Thymus (tissue), 11 donors: ENCODE measurements at regions not wholly inside any gene's neighbourhood (a gene's known extent, or its start where the extent isn't known, plus 50 kb on each side); places are given as distances from the start of the nearest gene placed in this dataset.

Source experiments
- DNase-seq, 9 donors: peaks; one replicate each; pipeline ENCODE4 v3.0.0-alpha.2; 2013; ENCODE audit warnings: low spot score in 9 of 9, low read depth in 6 of 9, missing footprints in 1 of 9
- H3K27ac ChIP-seq, 2 donors: one replicate each; pipeline ENCODE4 v1.5.1; 2013; ENCODE audit warnings: control low read depth in 1 of 2, low read depth in 1 of 2, low read length in 1 of 2, mild to moderate bottlenecking in 1 of 2, moderate library complexity in 1 of 2
- H3K27me3 ChIP-seq, 2 donors: one replicate each; pipeline ENCODE4 v1.5.1; 2013; ENCODE audit warnings: low read length in 1 of 2; ENCODE audit not compliant: control insufficient read depth in 2 of 2, insufficient read depth in 1 of 2
- H3K36me3 ChIP-seq, 2 donors: one replicate each; pipeline ENCODE4 v1.5.1; 2013; ENCODE audit warnings: low read length in 1 of 2, mild to moderate bottlenecking in 1 of 2, moderate library complexity in 1 of 2; ENCODE audit not compliant: control insufficient read depth in 2 of 2, insufficient read depth in 2 of 2
- H3K4me1 ChIP-seq, 2 donors: one replicate each; pipeline ENCODE4 v1.5.1; 2013; ENCODE audit warnings: low read length in 2 of 2; ENCODE audit not compliant: control insufficient read depth in 2 of 2, insufficient read depth in 2 of 2
- H3K4me3 ChIP-seq, 2 donors: one replicate each; pipeline ENCODE4 v1.5.1; 2013; ENCODE audit warnings: low read length in 2 of 2, control low read depth in 1 of 2, mild to moderate bottlenecking in 1 of 2
- H3K9me3 ChIP-seq, 2 donors: one replicate each; pipeline ENCODE4 v1.5.1; 2013; ENCODE audit warnings: low read length in 1 of 2, mild to moderate bottlenecking in 1 of 2; ENCODE audit not compliant: control insufficient read depth in 2 of 2, insufficient read depth in 1 of 2
- WGBS: extraction: QIAGEN DNeasy Blood & Tissue Kit; methylation state at CpG from one replicate; pipeline ENCODE4 v1.1.7; 2013; 5-methylcytosine and 5-hydroxymethylcytosine counted together
- donor health status: healthy.

- H3K4me1 ChIP-seq: no peaks in the 10 kb centered on the region
- DNase-seq: no peak
- WGBS: 96% methylated on average over 1 of the region's 1 CpG
Measured at GRCh38 chr10:61096056-61096455, 152.1 kb upstream of the RHOBTB1 start.

GRCh38 chr10:61091531-61091930, 147.5 kb upstream of the RHOBTB1 start:
- 94% methylated on average over 1 of the region's 1 CpG for WGBS
- H3K9me3 ChIP-seq: no peaks in the 10 kb centered on the region
- no peaks in the 10 kb centered on the region for H3K36me3 ChIP-seq
- H3K4me3 ChIP-seq: no peak overlapping the region
- H3K27ac ChIP-seq: no peak overlapping the region
- DNase-seq: no peak
- H3K27me3 ChIP-seq: no peaks in the 10 kb centered on the region
- H3K4me1 ChIP-seq: no peaks in the 10 kb centered on the region

More at GRCh38 chr10:61096056-61096455, 152.1 kb upstream of the RHOBTB1 start:
- H3K27me3 ChIP-seq: no peaks in the 10 kb centered on the region
- no peak overlapping the region for H3K4me3 ChIP-seq
- no peaks in the 10 kb centered on the region for H3K36me3 ChIP-seq
- no peak overlapping the region for H3K27ac ChIP-seq
- no peaks in the 10 kb centered on the region for H3K9me3 ChIP-seq

- H3K27ac ChIP-seq: no peak overlapping the region
- H3K9me3 ChIP-seq: no peaks in the 10 kb centered on the region
- H3K27me3 ChIP-seq: no peaks in the 10 kb centered on the region
- H3K4me1 ChIP-seq: no peaks in the 10 kb centered on the region
- H3K4me3 ChIP-seq: no peak overlapping the region
- no peak for DNase-seq
- WGBS: 91% methylated on average over 1 of the region's 1 CpG
- no peaks in the 10 kb centered on the region for H3K36me3 ChIP-seq
Measured at GRCh38 chr10:61089251-61089650, 145.3 kb upstream of the RHOBTB1 start.

- Histone ChIP-seq H3K9me3 (no peaks in the 10 kb centered on the region), H3K4me3 (no peak overlapping the region), H3K36me3 (no peaks in the 10 kb centered on the region)
Measured at GRCh38 chr10:61084493-61084892, 140.5 kb upstream of the RHOBTB1 start.

GRCh38 chr10:61081301-61081700, 137.3 kb upstream of the RHOBTB1 start:
- no peak for DNase-seq
- no peaks in the 10 kb centered on the region for H3K4me1 ChIP-seq
- 90% methylated on average over 2 of the region's 2 CpGs for WGBS
- no peak overlapping the region for H3K27ac ChIP-seq
- H3K9me3 ChIP-seq: no peaks in the 10 kb centered on the region
- no peaks in the 10 kb centered on the region for H3K36me3 ChIP-seq
- no peaks in the 10 kb centered on the region for H3K27me3 ChIP-seq
- H3K4me3 ChIP-seq: no peak overlapping the region

More at GRCh38 chr10:61084493-61084892, 140.5 kb upstream of the RHOBTB1 start:
- Histone ChIP-seq H3K27ac (no peak overlapping the region), H3K27me3 (no peaks in the 10 kb centered on the region), H3K4me1 (no peaks in the 10 kb centered on the region)
- DNase-seq: no peak

GRCh38 chr10:61078542-61079275, 134.7 kb upstream of the RHOBTB1 start:
- Histone ChIP-seq H3K9me3 (no peaks in the 10 kb centered on the region), H3K36me3 (no peaks in the 10 kb centered on the region), H3K27me3 (no peaks in the 10 kb centered on the region), H3K4me3 (no peak overlapping the region), H3K27ac (no peak overlapping the region), H3K4me1 (no peaks in the 10 kb centered on the region)
- no peak for DNase-seq
- 85% methylated on average over 3 of the region's 3 CpGs for WGBS

GRCh38 chr10:61076572-61077114, 132.7 kb upstream of the RHOBTB1 start:
- WGBS: 61% methylated on average over 1 of the region's 1 CpG
- Histone ChIP-seq H3K36me3 (no peaks in the 10 kb centered on the region), H3K27me3 (no peaks in the 10 kb centered on the region), H3K4me3 (no peak overlapping the region), H3K9me3 (no peaks in the 10 kb centered on the region), H3K4me1 (no peaks in the 10 kb centered on the region), H3K27ac (no peak overlapping the region)
- DNase-seq: no peak

GRCh38 chr10:61073391-61073790, 129.4 kb upstream of the RHOBTB1 start:
- DNase-seq: no peak
- Histone ChIP-seq H3K4me1 (no peaks in the 10 kb centered on the region), H3K4me3 (no peak overlapping the region), H3K27ac (no peak overlapping the region), H3K9me3 (no peaks in the 10 kb centered on the region), H3K36me3 (no peaks in the 10 kb centered on the region), H3K27me3 (no peaks in the 10 kb centered on the region)
- 95% methylated on average over 2 of the region's 2 CpGs for WGBS

GRCh38 chr10:61071580-61071979, 127.6 kb upstream of the RHOBTB1 start:
- Histone ChIP-seq H3K4me3 (no peak overlapping the region), H3K27me3 (no peaks in the 10 kb centered on the region), H3K9me3 (no peaks in the 10 kb centered on the region), H3K27ac (no peak overlapping the region), H3K36me3 (no peaks in the 10 kb centered on the region), H3K4me1 (no peaks in the 10 kb centered on the region)
- WGBS: 96% methylated on average over 3 of the region's 3 CpGs
- no peak for DNase-seq
